Suppressor macrophage treated with lipopolysaccharide for 4 hours (primary cell): ENCODE measurements at regions not wholly inside any gene's neighbourhood (a gene's known extent, or its start where the extent isn't known, plus 50 kb on each side); places are given as distances from the start of the nearest gene placed in this dataset.
A peak's percentile ranks its signal among the peaks of the same experiment; 100 is the strongest.
"Not testable (repeated sequence)": the region's sequence is repeated elsewhere in the genome, so short reads cannot be mapped to it uniquely, and the experiment has no call there.

Experiments
- DNase-seq: peaks from one replicate; pipeline ENCODE4 v3.0.0-alpha.2; 2020

- DNase-seq, result no peak
These were observed 251.1 kb upstream of the RAB4A start for GRCh38 chr1:229019663-229020271.

- DNase-seq, result not testable (repeated sequence)
These were observed 249.9 kb upstream of the RAB4A start for GRCh38 chr1:229021034-229021433.

GRCh38 chr1:229022595-229023333 is 248.1 kb upstream of the RAB4A start:
- peak; percentile 51 for DNase-seq

GRCh38 chr1:229023651-229024300 is 247.1 kb upstream of the RAB4A start:
- DNase-seq, result peak; percentile 67

GRCh38 chr1:229024528-229025130 is 246.3 kb upstream of the RAB4A start:
- DNase-seq, result peak; percentile 86

GRCh38 chr1:229025576-229025975 is 245.3 kb upstream of the RAB4A start:
- DNase-seq, result no peak

- DNase-seq, result no peak
These were observed 243.8 kb upstream of the RAB4A start for GRCh38 chr1:229027158-229027557.

- DNase-seq, result peak; percentile 91
These were observed 243.2 kb upstream of the RAB4A start for GRCh38 chr1:229027622-229028182.

- DNase-seq, result no peak
These were observed 242.4 kb upstream of the RAB4A start for GRCh38 chr1:229028544-229028943.

- peak; percentile 29 for DNase-seq
These were observed 241.7 kb upstream of the RAB4A start for GRCh38 chr1:229028987-229029878.

GRCh38 chr1:229029879-229030235 is 241.1 kb upstream of the RAB4A start:
- DNase-seq, result no peak

GRCh38 chr1:229030630-229031029 is 240.3 kb upstream of the RAB4A start:
- DNase-seq, result no peak

- DNase-seq, result no peak
These were observed 239.8 kb upstream of the RAB4A start for GRCh38 chr1:229031061-229031460.

- DNase-seq, result no peak
These were observed 239.2 kb upstream of the RAB4A start for GRCh38 chr1:229031481-229032341.

GRCh38 chr1:229032375-229032774 is 238.5 kb upstream of the RAB4A start:
- no peak for DNase-seq

- no peak for DNase-seq
These were observed 237.4 kb upstream of the RAB4A start for GRCh38 chr1:229033480-229033879.

- no peak for DNase-seq
These were observed 236.6 kb upstream of the RAB4A start for GRCh38 chr1:229034342-229034741.

GRCh38 chr1:229035054-229035747 is 235.7 kb upstream of the RAB4A start:
- no peak for DNase-seq

GRCh38 chr1:229035748-229036082 is 235.2 kb upstream of the RAB4A start:
- no peak for DNase-seq

- no peak for DNase-seq
These were observed 233.0 kb upstream of the RAB4A start for GRCh38 chr1:229037806-229038405.
